Mucosa of descending colon (tissue), 3 donors: ENCODE measurements at regions not wholly inside any gene's neighbourhood (a gene's known extent, or its start where the extent isn't known, plus 50 kb on each side); places are given as distances from the start of the nearest gene placed in this dataset.
"Not testable (repeated sequence)": the region's sequence is repeated elsewhere in the genome, so short reads cannot be mapped to it uniquely, and the experiment has no call there.

Experiments
- ATAC-seq: fragments of 200-7000 bp; cut with Tn5 transposase; one replicate; pipeline ENCODE4 v1.9.1; 2020; ENCODE audit warnings: mild to moderate bottlenecking, moderate library complexity
- DNase-seq, 3 donors: peaks; one replicate each; pipeline ENCODE4 v3.0.0-alpha.2; 2020
- H3K36me3 ChIP-seq: fragments of 200-600 bp; one replicate; pipeline ENCODE4 v1.8.0; 2021; ENCODE audit warnings: low read depth, mild to moderate bottlenecking
- H3K4me1 ChIP-seq: fragments of 200-600 bp; one replicate; pipeline ENCODE4 v1.8.0; 2021; ENCODE audit warnings: low read depth, mild to moderate bottlenecking
- H3K4me3 ChIP-seq: fragments of 200-600 bp; one replicate; pipeline ENCODE4 v1.8.0; 2021; ENCODE audit warnings: mild to moderate bottlenecking
- H3K9me3 ChIP-seq: fragments of 200-600 bp; one replicate; pipeline ENCODE4 v1.8.0; 2021; ENCODE audit warnings: mild to moderate bottlenecking
- CTCF ChIP-seq: fragments of 200-600 bp; IDR thresholded peaks from one replicate; pipeline ENCODE4 v1.8.0; 2022; ENCODE audit warnings: antibody characterized with exemption, mild to moderate bottlenecking
- intact Hi-C, 2 donors: fragments of 100-400 bp; cut with DNase I in 1 of 2; cut with micrococcal nuclease in 1 of 2; formaldehyde crosslinking; loops; one replicate each; pipeline versions ENCODE4 v1.11.0 to v1.11.1; 2022; cut with DNase I, micrococcal nuclease
- donor health status: DM: no; HTN: no; CAD: no; lungs with moderate emphysema.
- donor health status: DM: no; HTN: no; CAD: no.
- donor health status: DM: no; HTN: yes; CAD: no.

DNA sequence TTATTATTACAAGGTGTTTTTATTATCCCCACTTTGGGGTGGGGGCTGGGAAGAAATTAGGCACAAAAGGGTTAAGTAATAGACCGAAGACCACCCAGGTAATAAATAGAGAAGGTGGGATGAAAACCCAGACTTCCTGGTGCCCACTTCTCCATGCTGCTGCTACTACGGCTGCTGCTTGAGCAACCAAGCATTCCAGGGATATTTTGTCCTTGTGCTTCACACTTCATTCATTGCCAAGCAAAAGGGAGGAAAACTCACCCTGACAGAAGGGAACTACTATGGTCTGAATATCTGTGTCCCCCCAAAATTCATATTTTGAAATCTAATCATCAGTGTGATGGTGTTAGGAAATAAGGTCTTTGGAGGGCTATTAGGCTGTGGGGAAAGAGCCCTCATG is 470.9 kb upstream of the API5 start:
- intact Hi-C loops, result no loop called here
- Histone ChIP-seq H3K36me3 (no peaks in the 10 kb centered on the region), H3K4me1 (no peaks in the 10 kb centered on the region), H3K4me3 (no peak overlapping the region), H3K9me3 (no peaks in the 10 kb centered on the region)
- DNase-seq (no peak), ATAC-seq (no peak)
- no peak for TF ChIP-seq CTCF

- H3K9me3 ChIP-seq, result no peaks in the 10 kb centered on the region
- no peaks in the 10 kb centered on the region for H3K4me1 ChIP-seq
- no peak overlapping the region for H3K4me3 ChIP-seq
- intact Hi-C loops, result no loop called here
- ATAC-seq (no peak), DNase-seq (no peak)
- H3K36me3 ChIP-seq, result no peaks in the 10 kb centered on the region
- no peak for TF ChIP-seq CTCF
These were observed 470.2 kb upstream of the API5 start for GRCh38 chr11:42841556-42841955.

GRCh38 chr11:42849362-42849761 is 462.4 kb upstream of the API5 start:
- H3K4me1 ChIP-seq, result no peaks in the 10 kb centered on the region
- TF ChIP-seq CTCF, result no peak
- H3K9me3 ChIP-seq, result no peaks in the 10 kb centered on the region
- intact Hi-C loops, result no loop called here
- ATAC-seq (no peak), DNase-seq (no peak)
- no peak overlapping the region for H3K4me3 ChIP-seq
- H3K36me3 ChIP-seq, result no peaks in the 10 kb centered on the region

GRCh38 chr11:42857344-42857743 is 454.5 kb upstream of the API5 start:
- DNase-seq (no peak), ATAC-seq (no peak)
- Histone ChIP-seq H3K36me3 (no peaks in the 10 kb centered on the region), H3K4me1 (no peaks in the 10 kb centered on the region), H3K9me3 (no peaks in the 10 kb centered on the region), H3K4me3 (no peak overlapping the region)
- intact Hi-C loops, result no loop called here
- no peak for TF ChIP-seq CTCF

GRCh38 chr11:42870480-42870879 is 441.3 kb upstream of the API5 start:
- intact Hi-C loops, result no loop called here
- H3K9me3 ChIP-seq, result no peaks in the 10 kb centered on the region

DNA sequence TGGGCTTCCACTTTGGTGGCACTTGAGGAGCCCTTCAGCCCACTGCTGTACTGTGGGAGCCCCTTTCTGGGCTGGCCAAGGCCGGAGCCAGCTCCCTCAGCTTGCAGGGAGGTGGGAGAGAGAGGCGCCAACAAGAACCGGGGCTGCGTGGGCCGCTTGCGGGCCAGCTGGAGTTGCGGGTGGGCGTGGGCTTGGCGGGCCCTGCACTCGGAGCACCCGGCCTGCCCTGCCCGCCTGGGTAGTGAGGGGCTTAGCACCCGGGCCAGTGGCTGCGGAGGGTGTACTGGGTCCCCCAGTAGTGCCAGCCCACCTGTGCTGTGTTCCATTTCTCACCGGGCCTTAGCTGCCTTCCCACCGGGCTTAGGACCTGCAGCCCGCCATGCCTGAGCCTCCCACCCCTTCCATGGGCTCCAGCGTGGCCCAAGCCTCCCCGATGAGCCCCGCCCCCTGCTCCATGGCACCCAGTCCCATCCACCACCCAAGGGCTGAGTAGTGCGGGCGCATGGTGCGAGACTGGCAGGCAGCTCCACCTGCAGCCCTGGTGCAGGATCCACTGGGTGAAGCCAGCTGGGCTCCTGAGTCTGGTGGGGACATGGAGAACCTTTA is 437.9 kb upstream of the API5 start:
- H3K4me3 ChIP-seq, DNase-seq, ATAC-seq, intact Hi-C loops, H3K4me1 ChIP-seq, H3K9me3 ChIP-seq, H3K36me3 ChIP-seq: not testable (repeated sequence)

More at GRCh38 chr11:42870480-42870879, 441.3 kb upstream of the API5 start:
- no peak for TF ChIP-seq CTCF
- H3K36me3 ChIP-seq, result no peaks in the 10 kb centered on the region
- no peaks in the 10 kb centered on the region for H3K4me1 ChIP-seq
- ATAC-seq, result no peak
- H3K4me3 ChIP-seq, result no peak overlapping the region
- DNase-seq, result no peak

GRCh38 chr11:42881335-42881734 is 430.5 kb upstream of the API5 start:
- ATAC-seq, DNase-seq, H3K4me1 ChIP-seq, intact Hi-C loops, H3K36me3 ChIP-seq, H3K9me3 ChIP-seq, H3K4me3 ChIP-seq: not testable (repeated sequence)
